ENCODE measurements at regions not wholly inside any gene's neighbourhood (a gene's known extent, or its start where the extent isn't known, plus 50 kb on each side); places are given as distances from the start of the nearest gene placed in this dataset.

GRCh38 chr4:24137671-24138601 is 248.1 kb upstream of the PPARGC1A start:
- Histone ChIP-seq H3K4me1 (ENCODE audit: control insufficient read depth, insufficient read depth, low read length) (peaks cover 11% of the 10 kb centered on the region), H3K27ac (ENCODE audit: insufficient read depth, low read depth, low read length, poor library complexity, severe bottlenecking) (no peak overlapping the region), H3K36me3 (ENCODE audit: control insufficient read depth, insufficient read depth, low read length) (no peaks in the 10 kb centered on the region), H3K9me3 (ENCODE audit: control insufficient read depth, low read length) (no peaks in the 10 kb centered on the region), H3K27me3 (ENCODE audit: control insufficient read depth, insufficient read depth, low read length, poor library complexity, severe bottlenecking) (no peaks in the 10 kb centered on the region), H3K4me3 (ENCODE audit: insufficient read depth, low read depth, low read length) (no peak overlapping the region)
- 91 to 94% methylated on average over 8 of the region's 8 CpGs for WGBS, 2 experiments

DNA sequence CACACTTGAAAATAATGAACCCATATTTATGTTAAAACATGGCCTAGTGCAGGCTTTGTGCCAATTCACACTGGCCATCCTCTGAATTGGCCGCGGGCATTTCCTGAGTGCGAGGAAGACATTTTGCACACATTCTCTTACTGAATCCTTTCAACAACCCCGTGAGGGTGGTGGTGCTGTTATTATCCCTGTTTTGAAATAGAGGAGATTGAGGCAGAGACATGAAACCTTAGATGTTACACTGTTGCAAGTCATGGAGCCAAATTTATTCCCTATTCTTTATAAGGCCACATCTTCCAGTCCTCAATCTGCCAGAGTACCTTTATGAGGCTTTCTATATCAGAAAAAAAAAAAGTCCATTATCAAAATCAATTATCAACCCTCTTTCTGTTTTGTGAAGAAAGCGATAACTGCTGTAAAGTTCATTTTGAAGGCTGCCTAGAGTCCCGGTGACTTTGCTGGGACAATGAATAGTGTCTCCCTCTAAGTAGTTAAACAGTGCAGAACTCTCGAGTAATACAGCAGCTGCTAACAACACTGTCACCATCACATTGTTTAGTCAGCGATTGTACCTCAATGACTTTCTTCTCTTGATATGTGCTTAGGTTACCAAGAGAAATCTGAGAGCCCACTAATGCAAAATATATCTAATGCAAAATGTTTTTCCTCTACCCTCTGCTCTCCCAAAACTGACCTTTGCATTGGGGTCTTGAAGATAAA is 242.3 kb upstream of the PPARGC1A start:
- H3K4me1 ChIP-seq (ENCODE audit: control insufficient read depth, insufficient read depth, low read length), result peaks cover under 1% of the 10 kb centered on the region
- no peaks in the 10 kb centered on the region for H3K36me3 ChIP-seq (ENCODE audit: control insufficient read depth, insufficient read depth, low read length)
- no peak overlapping the region for H3K27ac ChIP-seq (ENCODE audit: insufficient read depth, low read depth, low read length, poor library complexity, severe bottlenecking)
- H3K9me3 ChIP-seq (ENCODE audit: control insufficient read depth, low read length), result no peaks in the 10 kb centered on the region
- no peak overlapping the region for H3K4me3 ChIP-seq (ENCODE audit: insufficient read depth, low read depth, low read length)
- H3K27me3 ChIP-seq (ENCODE audit: control insufficient read depth, insufficient read depth, low read length, poor library complexity, severe bottlenecking), result no peaks in the 10 kb centered on the region
- 93 to 94% methylated on average over 7 of the region's 8 CpGs for WGBS, 2 experiments

DNA sequence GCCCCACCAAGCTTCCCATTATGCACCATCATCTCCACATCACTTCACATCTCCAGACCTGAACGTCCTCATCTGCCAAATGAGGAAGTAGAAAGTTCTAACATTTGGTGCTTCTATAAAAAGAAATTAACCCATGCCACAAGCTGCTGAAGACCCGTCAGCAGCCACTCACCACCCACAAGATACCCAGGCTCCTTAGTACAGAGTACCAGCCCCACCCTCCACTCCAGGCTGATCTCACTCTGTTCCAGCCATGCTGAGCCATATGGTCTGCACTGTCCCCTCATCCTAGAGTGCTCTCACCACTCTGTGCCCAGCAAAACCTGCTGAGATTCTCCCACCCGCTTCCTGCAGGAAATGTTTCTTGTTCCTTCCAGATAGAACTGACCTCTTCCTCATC is 240.8 kb upstream of the PPARGC1A start:
- no peak overlapping the region for H3K4me3 ChIP-seq (ENCODE audit: insufficient read depth, low read depth, low read length)
- WGBS, 2 experiments, result 90 to 96% methylated on average over 3 of the region's 3 CpGs
- H3K36me3 ChIP-seq (ENCODE audit: control insufficient read depth, insufficient read depth, low read length), result no peaks in the 10 kb centered on the region
- H3K27ac ChIP-seq (ENCODE audit: insufficient read depth, low read depth, low read length, poor library complexity, severe bottlenecking), result no peak overlapping the region
- no peaks in the 10 kb centered on the region for H3K9me3 ChIP-seq (ENCODE audit: control insufficient read depth, low read length)
- H3K27me3 ChIP-seq (ENCODE audit: control insufficient read depth, insufficient read depth, low read length, poor library complexity, severe bottlenecking), result no peaks in the 10 kb centered on the region
- H3K4me1 ChIP-seq (ENCODE audit: control insufficient read depth, insufficient read depth, low read length), result peaks cover 4% of the 10 kb centered on the region

GRCh38 chr4:24126776-24127175 is 236.9 kb upstream of the PPARGC1A start:
- H3K4me1 ChIP-seq (ENCODE audit: control insufficient read depth, insufficient read depth, low read length), result peaks cover 4% of the 10 kb centered on the region
- 84 to 88% methylated on average over 5 of the region's 5 CpGs for WGBS, 2 experiments
- H3K27ac ChIP-seq (ENCODE audit: insufficient read depth, low read depth, low read length, poor library complexity, severe bottlenecking), result no peak overlapping the region

DNA sequence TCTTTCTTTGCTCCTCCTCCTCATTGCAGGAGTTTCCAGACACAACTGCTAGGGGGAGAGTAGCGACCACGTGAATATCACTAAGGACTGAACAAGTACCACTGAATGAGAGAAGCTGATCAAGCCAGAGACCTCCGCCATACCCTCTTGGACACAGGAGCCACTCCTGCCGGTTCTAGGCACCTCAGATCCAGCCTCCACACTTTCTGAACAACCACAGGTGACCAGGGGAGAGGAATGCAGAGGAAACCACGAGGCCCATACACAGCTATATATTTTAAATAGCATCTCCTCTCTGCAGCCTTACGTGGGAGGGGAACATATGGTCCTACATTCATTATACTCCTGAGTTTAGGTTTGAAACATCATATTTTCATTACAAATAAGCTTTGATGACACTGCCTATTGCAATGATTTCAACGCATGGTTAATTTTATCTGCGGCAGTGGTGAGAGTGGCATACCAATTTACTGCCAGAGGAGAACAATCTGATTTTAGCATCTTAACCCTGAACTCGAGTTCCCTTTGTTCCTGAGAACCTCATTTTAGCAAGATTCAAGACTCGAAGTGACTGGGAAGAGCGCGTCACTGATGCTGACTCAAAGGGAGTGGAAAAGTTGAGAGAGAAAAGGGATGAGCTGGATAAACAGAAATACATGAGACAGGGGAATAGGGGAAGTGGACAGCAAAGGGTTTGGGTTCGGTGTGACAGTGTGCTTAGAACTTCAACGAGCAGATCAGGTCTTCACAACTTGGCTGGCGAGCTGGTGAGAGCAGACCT is 231.7 kb upstream of the PPARGC1A start:
- no peaks in the 10 kb centered on the region for H3K36me3 ChIP-seq (ENCODE audit: control insufficient read depth, insufficient read depth, low read length)
- no peak overlapping the region for H3K4me3 ChIP-seq (ENCODE audit: insufficient read depth, low read depth, low read length)
- H3K27ac ChIP-seq (ENCODE audit: insufficient read depth, low read depth, low read length, poor library complexity, severe bottlenecking), result no peak overlapping the region
- H3K4me1 ChIP-seq (ENCODE audit: control insufficient read depth, insufficient read depth, low read length), result no peaks in the 10 kb centered on the region
- no peaks in the 10 kb centered on the region for H3K9me3 ChIP-seq (ENCODE audit: control insufficient read depth, low read length)
- no peaks in the 10 kb centered on the region for H3K27me3 ChIP-seq (ENCODE audit: control insufficient read depth, insufficient read depth, low read length, poor library complexity, severe bottlenecking)
- WGBS, 2 experiments, result 89 to 91% methylated on average over 15 of the region's 15 CpGs

More at GRCh38 chr4:24126776-24127175, 236.9 kb upstream of the PPARGC1A start:
- H3K36me3 ChIP-seq (ENCODE audit: control insufficient read depth, insufficient read depth, low read length), result no peaks in the 10 kb centered on the region
- no peak overlapping the region for H3K4me3 ChIP-seq (ENCODE audit: insufficient read depth, low read depth, low read length)
- H3K27me3 ChIP-seq (ENCODE audit: control insufficient read depth, insufficient read depth, low read length, poor library complexity, severe bottlenecking), result no peaks in the 10 kb centered on the region
- H3K9me3 ChIP-seq (ENCODE audit: control insufficient read depth, low read length), result no peaks in the 10 kb centered on the region

DNA sequence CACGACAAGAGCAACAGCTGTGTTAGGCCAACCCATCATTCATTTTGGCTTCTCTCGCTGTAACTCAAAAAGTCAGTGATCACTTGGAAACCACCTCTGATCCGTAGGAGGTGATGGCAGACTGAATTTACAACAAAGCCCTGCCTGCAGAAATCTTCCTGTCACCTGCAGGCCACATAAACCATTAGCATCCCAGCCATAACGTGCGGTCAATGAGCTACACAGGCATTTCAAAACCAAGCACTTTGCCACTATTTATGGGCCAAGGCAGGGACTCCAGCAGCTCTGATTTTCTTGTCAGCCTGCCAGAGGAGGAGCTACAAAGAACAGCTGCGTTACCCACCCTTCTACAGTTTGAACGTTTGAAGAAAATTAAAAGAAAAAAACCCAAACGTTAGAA is 228.1 kb upstream of the PPARGC1A start:
- Histone ChIP-seq H3K4me3 (ENCODE audit: insufficient read depth, low read depth, low read length) (no peak overlapping the region), H3K36me3 (ENCODE audit: control insufficient read depth, insufficient read depth, low read length) (no peaks in the 10 kb centered on the region), H3K9me3 (ENCODE audit: control insufficient read depth, low read length) (no peaks in the 10 kb centered on the region), H3K4me1 (ENCODE audit: control insufficient read depth, insufficient read depth, low read length) (no peaks in the 10 kb centered on the region), H3K27me3 (ENCODE audit: control insufficient read depth, insufficient read depth, low read length, poor library complexity, severe bottlenecking) (no peaks in the 10 kb centered on the region), H3K27ac (ENCODE audit: insufficient read depth, low read depth, low read length, poor library complexity, severe bottlenecking) (no peak overlapping the region)
- 89 to 93% methylated on average over 8 of the region's 8 CpGs for WGBS, 2 experiments

DNA sequence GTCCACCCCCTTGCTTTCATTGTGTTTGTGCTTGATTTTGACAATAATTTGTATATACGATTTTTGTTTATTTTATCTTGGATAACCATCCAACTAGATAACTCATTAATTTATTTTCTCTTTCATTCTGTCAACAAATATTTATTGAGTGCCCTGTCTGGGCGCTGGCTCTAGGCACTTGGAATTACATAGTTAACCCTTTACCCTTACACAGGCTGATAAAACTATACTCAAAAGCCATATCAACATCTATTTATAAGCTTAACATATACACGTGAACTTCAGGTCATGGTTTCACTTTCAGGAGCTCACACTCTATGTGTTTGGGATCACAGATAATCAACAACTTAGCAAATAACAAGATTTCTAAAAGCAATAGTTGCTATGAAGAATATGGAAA is 226.3 kb upstream of the PPARGC1A start:
- Histone ChIP-seq H3K4me3 (ENCODE audit: insufficient read depth, low read depth, low read length) (no peak overlapping the region), H3K36me3 (ENCODE audit: control insufficient read depth, insufficient read depth, low read length) (no peaks in the 10 kb centered on the region), H3K4me1 (ENCODE audit: control insufficient read depth, insufficient read depth, low read length) (no peaks in the 10 kb centered on the region), H3K27ac (ENCODE audit: insufficient read depth, low read depth, low read length, poor library complexity, severe bottlenecking) (no peak overlapping the region), H3K27me3 (ENCODE audit: control insufficient read depth, insufficient read depth, low read length, poor library complexity, severe bottlenecking) (no peaks in the 10 kb centered on the region), H3K9me3 (ENCODE audit: control insufficient read depth, low read length) (no peaks in the 10 kb centered on the region)
- WGBS, 2 experiments, result 91 to 93% methylated on average over 2 to 3 of the region's 3 CpGs

DNA sequence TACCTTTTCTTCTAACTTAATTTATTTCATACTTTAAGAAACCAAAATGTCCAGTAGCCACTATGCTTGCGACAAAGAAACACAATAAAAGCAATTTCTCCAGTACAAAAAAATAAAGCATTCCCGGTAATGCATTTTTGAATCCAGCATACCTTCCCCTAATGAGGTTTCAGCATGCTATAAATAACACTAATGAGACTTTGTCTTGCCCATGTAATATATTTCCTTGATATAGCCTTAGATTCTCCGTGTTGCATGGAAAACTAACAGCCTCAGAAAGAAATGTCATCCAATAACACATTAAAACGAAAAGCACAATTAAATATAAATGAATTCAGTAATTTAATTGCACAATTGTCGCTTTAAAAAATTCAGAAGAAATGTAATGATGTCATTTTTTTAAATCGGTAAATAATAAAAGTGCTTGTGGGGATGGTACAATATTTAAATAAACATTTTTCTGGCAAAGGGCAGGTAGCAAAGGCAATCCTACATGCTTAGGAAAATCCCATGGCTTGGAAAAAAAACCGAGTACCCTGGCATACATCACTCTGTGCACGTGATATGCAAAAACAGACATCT is 225.2 kb upstream of the PPARGC1A start:
- Histone ChIP-seq H3K4me3 (ENCODE audit: insufficient read depth, low read depth, low read length) (no peak overlapping the region), H3K36me3 (ENCODE audit: control insufficient read depth, insufficient read depth, low read length) (no peaks in the 10 kb centered on the region), H3K9me3 (ENCODE audit: control insufficient read depth, low read length) (no peaks in the 10 kb centered on the region), H3K4me1 (ENCODE audit: control insufficient read depth, insufficient read depth, low read length) (no peaks in the 10 kb centered on the region), H3K27ac (ENCODE audit: insufficient read depth, low read depth, low read length, poor library complexity, severe bottlenecking) (no peak overlapping the region), H3K27me3 (ENCODE audit: control insufficient read depth, insufficient read depth, low read length, poor library complexity, severe bottlenecking) (no peaks in the 10 kb centered on the region)
- 93 to 94% methylated on average over 6 to 7 of the region's 8 CpGs for WGBS, 2 experiments

GRCh38 chr4:24114444-24114843 is 224.6 kb upstream of the PPARGC1A start:
- Histone ChIP-seq H3K4me3 (ENCODE audit: insufficient read depth, low read depth, low read length) (no peak overlapping the region), H3K27ac (ENCODE audit: insufficient read depth, low read depth, low read length, poor library complexity, severe bottlenecking) (no peak overlapping the region), H3K36me3 (ENCODE audit: control insufficient read depth, insufficient read depth, low read length) (no peaks in the 10 kb centered on the region), H3K4me1 (ENCODE audit: control insufficient read depth, insufficient read depth, low read length) (no peaks in the 10 kb centered on the region), H3K9me3 (ENCODE audit: control insufficient read depth, low read length) (no peaks in the 10 kb centered on the region), H3K27me3 (ENCODE audit: control insufficient read depth, insufficient read depth, low read length, poor library complexity, severe bottlenecking) (no peaks in the 10 kb centered on the region)
- 90 to 98% methylated on average over 4 of the region's 4 CpGs for WGBS, 2 experiments

Measured in ectodermal cell (in vitro differentiated cells).